RWPE2 (cell line): ENCODE measurements at regions not wholly inside any gene's neighbourhood (a gene's known extent, or its start where the extent isn't known, plus 50 kb on each side); places are given as distances from the start of the nearest gene placed in this dataset.

ENCODE experiments used
- ATAC-seq: fragments of 200-7000 bp; cut with Tn5 transposase; 3 replicates; pipeline ENCODE4 v1.9.1; 2021; ENCODE audit warnings: low read depth
- DNase-seq: peaks from one replicate; pipeline ENCODE4 v3.0.0-alpha.2; 2020; ENCODE audit warnings: low spot score
- H3K27ac ChIP-seq: fragments of 450-650 bp; 2 replicates; pipeline ENCODE4 v1.5.1; 2017; ENCODE audit warnings: mild to moderate bottlenecking; ENCODE audit not compliant: poor library complexity, severe bottlenecking
- H3K27me3 ChIP-seq: fragments of 250-450 bp; sonication (Bioruptor Pico); 2 replicates; pipeline ENCODE4 v1.5.1; 2021; ENCODE audit warnings: mild to moderate bottlenecking, moderate library complexity; ENCODE audit not compliant: insufficient read depth, poor library complexity, severe bottlenecking
- H3K36me3 ChIP-seq: fragments of 250-450 bp; sonication (Bioruptor Pico); 2 replicates; pipeline ENCODE4 v1.5.1; 2020; ENCODE audit warnings: low read depth, mild to moderate bottlenecking, moderate library complexity
- H3K4me1 ChIP-seq: fragments of 250-450 bp; sonication (Bioruptor Pico); 2 replicates; pipeline ENCODE4 v1.5.1; 2021; ENCODE audit warnings: mild to moderate bottlenecking, moderate library complexity; ENCODE audit not compliant: insufficient read depth, poor library complexity, severe bottlenecking
- H3K4me3 ChIP-seq: fragments of 250-450 bp; sonication (Bioruptor Pico); 2 replicates; pipeline ENCODE4 v1.5.1; 2021; ENCODE audit warnings: mild to moderate bottlenecking, moderate library complexity; ENCODE audit not compliant: severe bottlenecking
- H3K9me3 ChIP-seq: fragments of 250-450 bp; sonication (Bioruptor Pico); 2 replicates; pipeline ENCODE4 v1.5.1; 2021; ENCODE audit warnings: mild to moderate bottlenecking, moderate library complexity; ENCODE audit not compliant: severe bottlenecking
- CTCF ChIP-seq: fragments of 450-650 bp; IDR thresholded peaks from one replicate; pipeline ENCODE4 v1.5.1; 2017; ENCODE audit warnings: mild to moderate bottlenecking, moderate library complexity; ENCODE audit not compliant: poor library complexity, severe bottlenecking

GRCh38 chr6:134422426-134423231, 104.7 kb upstream of the SGK1 start:
- Histone ChIP-seq H3K9me3 (no peaks in the 10 kb centered on the region), H3K36me3 (no peaks in the 10 kb centered on the region), H3K4me1 (peaks cover 56% of the 10 kb centered on the region), H3K27ac (peak overlapping the region; percentile 99), H3K27me3 (no peaks in the 10 kb centered on the region), H3K4me3 (no peak overlapping the region)
- ATAC-seq (peak; percentile 86), DNase-seq (peak; percentile 56)
- no peak for TF ChIP-seq CTCF

- Histone ChIP-seq H3K27me3 (no peaks in the 10 kb centered on the region), H3K27ac (peak overlapping the region; percentile 99), H3K4me3 (no peak overlapping the region), H3K9me3 (no peaks in the 10 kb centered on the region), H3K36me3 (no peaks in the 10 kb centered on the region), H3K4me1 (peaks cover 54% of the 10 kb centered on the region)
- TF ChIP-seq CTCF: no peak
- ATAC-seq: no peak
- DNase-seq: no peak
These were observed 103.6 kb upstream of the SGK1 start for GRCh38 chr6:134421501-134421900.

GRCh38 chr6:134420614-134421181, 102.8 kb upstream of the SGK1 start:
- Histone ChIP-seq H3K36me3 (no peaks in the 10 kb centered on the region), H3K9me3 (no peaks in the 10 kb centered on the region), H3K27ac (peak overlapping the region; percentile 99), H3K27me3 (no peaks in the 10 kb centered on the region), H3K4me3 (no peak overlapping the region), H3K4me1 (peaks cover 53% of the 10 kb centered on the region)
- DNase-seq: no peak
- no peak for TF ChIP-seq CTCF
- ATAC-seq: peak; percentile 75

GRCh38 chr6:134419716-134420115, 101.8 kb upstream of the SGK1 start:
- no peaks in the 10 kb centered on the region for H3K27me3 ChIP-seq
- peak overlapping the region; percentile 99 for H3K27ac ChIP-seq
- peaks cover 45% of the 10 kb centered on the region for H3K4me1 ChIP-seq
- no peak overlapping the region for H3K4me3 ChIP-seq
- H3K9me3 ChIP-seq: no peaks in the 10 kb centered on the region
- no peaks in the 10 kb centered on the region for H3K36me3 ChIP-seq
- DNase-seq (no peak), ATAC-seq (no peak)
- TF ChIP-seq CTCF: no peak
